Right atrium auricular region (tissue), 2 donors: ENCODE measurements at regions not wholly inside any gene's neighbourhood (a gene's known extent, or its start where the extent isn't known, plus 50 kb on each side); places are given as distances from the start of the nearest gene placed in this dataset.

Experiments used
- DNase-seq: peaks from one replicate; pipeline ENCODE4 v3.0.0-alpha.2; 2019; ENCODE audit warnings: low spot score
- H3K27ac ChIP-seq, 2 donors: fragments of 200-600 bp; sonication (generic); 1 replicate in 1 of 2; 2 replicates in 1 of 2; pipeline ENCODE4 v1.5.1; 2016 to 2019
- H3K27me3 ChIP-seq, 2 donors: fragments of 200-600 bp; sonication (generic); one replicate each; pipeline versions ENCODE4 v1.5.1 to v1.6.0; 2017 to 2019
- H3K36me3 ChIP-seq: fragments of 200-600 bp; sonication (generic); one replicate; pipeline ENCODE4 v1.5.1; 2016
- H3K4me1 ChIP-seq, 2 donors: fragments of 200-600 bp; sonication (generic); one replicate each; pipeline versions ENCODE4 v1.5.1 to v1.6.0; 2017 to 2019
- H3K4me3 ChIP-seq, 2 donors: fragments of 200-600 bp; sonication (generic); 1 replicate in 1 of 2; 2 replicates in 1 of 2; pipeline ENCODE4 v1.5.1; 2017 to 2019; ENCODE audit warnings: mild to moderate bottlenecking in 1 of 2, moderate library complexity in 1 of 2
- H3K9me3 ChIP-seq, 2 donors: fragments of 200-600 bp; sonication (generic); one replicate each; pipeline ENCODE4 v1.5.1; 2019
- CTCF ChIP-seq, 2 donors: fragments of 200-600 bp; sonication (generic); IDR thresholded peaks; one replicate each; pipeline ENCODE4 v1.5.1; 2019; ENCODE audit warnings: antibody characterized with exemption in 2 of 2

GRCh38 chr6:120786256-120786655, 548.0 kb downstream of the TBC1D32 start:
- DNase-seq, result no peak
- Histone ChIP-seq H3K9me3 (no peaks in the 10 kb centered on the region), H3K27me3 (no peaks in the 10 kb centered on the region), H3K36me3 (no peaks in the 10 kb centered on the region), H3K27ac (no peak overlapping the region), H3K4me3 (no peak overlapping the region), H3K4me1 (no peaks in the 10 kb centered on the region)
- no peak for TF ChIP-seq CTCF (IDR thresholded peaks at IDR 0.05)

GRCh38 chr6:120785459-120786086, 548.7 kb downstream of the TBC1D32 start:
- Histone ChIP-seq H3K36me3 (no peaks in the 10 kb centered on the region), H3K4me3 (no peak overlapping the region), H3K9me3 (no peaks in the 10 kb centered on the region), H3K4me1 (no peaks in the 10 kb centered on the region), H3K27ac (no peak overlapping the region), H3K27me3 (no peaks in the 10 kb centered on the region)
- no peak for DNase-seq
- TF ChIP-seq CTCF (IDR thresholded peaks at IDR 0.05), result no peak

GRCh38 chr6:120779441-120779840, 554.8 kb downstream of the TBC1D32 start:
- no peak overlapping the region for H3K27ac ChIP-seq
- no peaks in the 10 kb centered on the region for H3K36me3 ChIP-seq
- no peak for DNase-seq
- no peak overlapping the region for H3K4me3 ChIP-seq
- H3K9me3 ChIP-seq, result peaks cover 0 to 11% of the 10 kb centered on the region in 2 donors
- no peak for TF ChIP-seq CTCF (IDR thresholded peaks at IDR 0.05)
- no peaks in the 10 kb centered on the region for H3K4me1 ChIP-seq
- H3K27me3 ChIP-seq, result no peaks in the 10 kb centered on the region

- H3K27ac ChIP-seq, result no peak overlapping the region
- TF ChIP-seq CTCF (IDR thresholded peaks at IDR 0.05), result no peak
- no peaks in the 10 kb centered on the region for H3K27me3 ChIP-seq
- no peak overlapping the region for H3K4me3 ChIP-seq
- peaks cover 0 to 11% of the 10 kb centered on the region in 2 donors for H3K9me3 ChIP-seq
- H3K36me3 ChIP-seq, result no peaks in the 10 kb centered on the region
- no peaks in the 10 kb centered on the region for H3K4me1 ChIP-seq
- DNase-seq, result no peak
Measured at GRCh38 chr6:120775698-120776097, 558.6 kb downstream of the TBC1D32 start.

GRCh38 chr6:120774275-120774674, 560.0 kb downstream of the TBC1D32 start:
- Histone ChIP-seq H3K4me1 (no peaks in the 10 kb centered on the region), H3K9me3 (peaks cover 0 to 11% of the 10 kb centered on the region in 2 donors), H3K27ac (no peak overlapping the region), H3K36me3 (no peaks in the 10 kb centered on the region), H3K4me3 (no peak overlapping the region), H3K27me3 (no peaks in the 10 kb centered on the region)
- TF ChIP-seq CTCF (IDR thresholded peaks at IDR 0.05), result no peak
- DNase-seq, result no peak

GRCh38 chr6:120771019-120771418, 563.3 kb downstream of the TBC1D32 start:
- H3K4me1 ChIP-seq, result no peaks in the 10 kb centered on the region
- no peak for DNase-seq
- no peak overlapping the region for H3K4me3 ChIP-seq
- H3K36me3 ChIP-seq, result no peaks in the 10 kb centered on the region
- TF ChIP-seq CTCF (IDR thresholded peaks at IDR 0.05), result no peak
- no peaks in the 10 kb centered on the region for H3K9me3 ChIP-seq
- no peaks in the 10 kb centered on the region for H3K27me3 ChIP-seq
- no peak overlapping the region for H3K27ac ChIP-seq
